ENCODE measurements at regions not wholly inside any gene's neighbourhood (a gene's known extent, or its start where the extent isn't known, plus 50 kb on each side); places are given as distances from the start of the nearest gene placed in this dataset.

DNA sequence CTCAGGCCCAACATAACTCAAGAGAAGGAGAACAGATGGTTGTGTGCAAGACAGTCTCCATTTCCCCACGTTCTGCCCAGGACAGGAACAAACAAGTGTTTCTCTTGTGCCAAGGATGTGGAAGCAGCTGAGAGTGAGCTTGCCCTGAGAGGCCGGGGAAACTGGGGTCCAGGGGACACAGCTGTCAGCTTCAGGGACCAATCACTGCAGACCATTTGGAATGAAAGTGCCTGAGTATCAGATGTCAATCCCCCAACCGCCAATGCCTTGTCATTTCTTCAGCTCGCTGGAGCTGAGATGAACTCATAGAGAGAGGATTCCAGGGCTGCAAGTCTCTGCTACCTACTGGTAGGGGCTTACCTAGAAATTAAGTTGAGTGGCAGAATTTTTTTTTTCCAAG, 71.9 kb upstream of the METAP2 start:
- Histone ChIP-seq H3K27ac (no peak overlapping the region), H3K27me3 (replicated peaks) (no peaks in the 10 kb centered on the region), H3K4me3 (ENCODE audit: low read depth, low read length) (no peak overlapping the region), H3K36me3 (replicated peaks) (no peaks in the 10 kb centered on the region)
- TF ChIP-seq, protein P1, sequence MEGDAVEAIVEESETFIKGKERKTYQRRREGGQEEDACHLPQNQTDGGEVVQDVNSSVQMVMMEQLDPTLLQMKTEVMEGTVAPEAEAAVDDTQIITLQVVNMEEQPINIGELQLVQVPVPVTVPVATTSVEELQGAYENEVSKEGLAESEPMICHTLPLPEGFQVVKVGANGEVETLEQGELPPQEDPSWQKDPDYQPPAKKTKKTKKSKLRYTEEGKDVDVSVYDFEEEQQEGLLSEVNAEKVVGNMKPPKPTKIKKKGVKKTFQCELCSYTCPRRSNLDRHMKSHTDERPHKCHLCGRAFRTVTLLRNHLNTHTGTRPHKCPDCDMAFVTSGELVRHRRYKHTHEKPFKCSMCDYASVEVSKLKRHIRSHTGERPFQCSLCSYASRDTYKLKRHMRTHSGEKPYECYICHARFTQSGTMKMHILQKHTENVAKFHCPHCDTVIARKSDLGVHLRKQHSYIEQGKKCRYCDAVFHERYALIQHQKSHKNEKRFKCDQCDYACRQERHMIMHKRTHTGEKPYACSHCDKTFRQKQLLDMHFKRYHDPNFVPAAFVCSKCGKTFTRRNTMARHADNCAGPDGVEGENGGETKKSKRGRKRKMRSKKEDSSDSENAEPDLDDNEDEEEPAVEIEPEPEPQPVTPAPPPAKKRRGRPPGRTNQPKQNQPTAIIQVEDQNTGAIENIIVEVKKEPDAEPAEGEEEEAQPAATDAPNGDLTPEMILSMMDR (IDR thresholded peaks at IDR 0.05; ENCODE audit: low read depth, low read length, missing control alignments) = no peak
- no peak for DNase-seq
- in situ Hi-C loops (cut with HindIII; ENCODE audit: low pct_ligation_motif_present, low sequenced_read_pairs) = no loop called here

DNA sequence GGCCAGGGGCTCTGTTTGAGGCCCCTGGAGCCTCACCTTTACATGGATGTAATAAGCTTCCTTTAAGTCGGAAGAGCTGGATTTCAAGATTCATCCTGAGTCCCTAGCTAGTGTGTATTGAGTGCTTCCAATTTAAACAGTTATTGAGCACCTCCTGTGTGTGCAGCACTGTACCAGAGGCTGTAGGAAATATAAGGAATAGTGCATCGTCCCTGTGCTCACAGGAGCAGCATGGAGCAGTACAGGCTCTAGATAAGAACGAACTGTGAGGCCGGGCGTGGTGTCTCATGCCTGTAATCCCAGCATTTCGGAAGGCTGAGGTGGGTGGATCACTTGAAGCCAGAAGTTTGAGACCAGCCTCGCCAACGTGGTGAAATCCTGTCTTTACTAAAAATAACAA, 65.8 kb upstream of the METAP2 start:
- in situ Hi-C loops (cut with HindIII; ENCODE audit: low pct_ligation_motif_present, low sequenced_read_pairs) = no loop called here
- no peak overlapping the region for H3K27ac ChIP-seq
- DNase-seq = no peak
- H3K36me3 ChIP-seq (replicated peaks) = no peaks in the 10 kb centered on the region
- TF ChIP-seq, protein P1 (IDR thresholded peaks at IDR 0.05; ENCODE audit: low read depth, low read length, missing control alignments) = no peak
- H3K4me3 ChIP-seq (ENCODE audit: low read depth, low read length) = no peak overlapping the region
- no peaks in the 10 kb centered on the region for H3K27me3 ChIP-seq (replicated peaks)

DNA sequence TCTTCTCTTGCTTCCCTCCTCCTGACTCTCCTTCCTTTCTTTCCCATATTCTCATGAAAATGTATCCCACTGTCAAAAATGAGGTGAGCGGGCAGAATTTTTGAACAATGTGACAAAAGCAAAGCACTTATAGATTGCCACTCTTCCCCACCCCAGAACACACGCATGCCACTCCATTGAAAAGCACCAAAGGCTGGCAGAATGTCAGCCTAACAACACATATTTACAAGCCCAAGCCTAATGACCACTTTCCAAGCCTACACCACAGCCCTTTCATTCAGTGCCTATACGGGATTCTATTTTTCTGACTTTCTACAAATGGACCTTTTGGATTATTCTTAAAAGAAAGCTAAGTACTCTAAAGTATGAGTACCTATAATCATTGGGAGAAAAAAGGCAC, 62.9 kb upstream of the METAP2 start:
- H3K27ac ChIP-seq = no peak overlapping the region
- no peaks in the 10 kb centered on the region for H3K36me3 ChIP-seq (replicated peaks)
- H3K4me3 ChIP-seq (ENCODE audit: low read depth, low read length) = no peak overlapping the region
- H3K27me3 ChIP-seq (replicated peaks) = no peaks in the 10 kb centered on the region
- TF ChIP-seq, protein P1 (IDR thresholded peaks at IDR 0.05; ENCODE audit: low read depth, low read length, missing control alignments) = no peak
- in situ Hi-C loops (cut with HindIII; ENCODE audit: low pct_ligation_motif_present, low sequenced_read_pairs) = no loop called here
- no peak for DNase-seq

DNA sequence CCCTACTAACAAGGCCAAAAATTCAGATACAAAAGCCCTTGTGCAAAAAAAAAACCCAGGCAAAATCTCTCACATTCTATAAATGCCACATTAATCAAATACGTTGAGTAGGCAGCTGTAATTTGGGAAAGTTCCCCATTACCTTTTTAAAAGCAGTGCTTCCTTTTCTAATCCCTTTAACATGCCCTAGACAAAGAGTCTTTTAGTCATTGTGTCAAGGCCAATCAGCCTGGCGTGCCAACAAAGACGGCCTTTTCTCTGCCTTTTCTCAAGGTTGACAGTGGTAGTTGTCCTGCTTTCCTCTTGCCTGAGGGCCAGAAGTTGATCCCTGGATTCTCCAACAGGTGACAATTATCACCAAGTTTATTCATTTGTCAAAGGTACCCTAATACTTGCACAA, 62.5 kb upstream of the METAP2 start:
- no peak overlapping the region for H3K27ac ChIP-seq
- in situ Hi-C loops (cut with HindIII; ENCODE audit: low pct_ligation_motif_present, low sequenced_read_pairs) = no loop called here
- TF ChIP-seq, protein P1 (IDR thresholded peaks at IDR 0.05; ENCODE audit: low read depth, low read length, missing control alignments) = no peak
- H3K4me3 ChIP-seq (ENCODE audit: low read depth, low read length) = no peak overlapping the region
- DNase-seq = no peak
- no peaks in the 10 kb centered on the region for H3K27me3 ChIP-seq (replicated peaks)
- no peaks in the 10 kb centered on the region for H3K36me3 ChIP-seq (replicated peaks)

DNA sequence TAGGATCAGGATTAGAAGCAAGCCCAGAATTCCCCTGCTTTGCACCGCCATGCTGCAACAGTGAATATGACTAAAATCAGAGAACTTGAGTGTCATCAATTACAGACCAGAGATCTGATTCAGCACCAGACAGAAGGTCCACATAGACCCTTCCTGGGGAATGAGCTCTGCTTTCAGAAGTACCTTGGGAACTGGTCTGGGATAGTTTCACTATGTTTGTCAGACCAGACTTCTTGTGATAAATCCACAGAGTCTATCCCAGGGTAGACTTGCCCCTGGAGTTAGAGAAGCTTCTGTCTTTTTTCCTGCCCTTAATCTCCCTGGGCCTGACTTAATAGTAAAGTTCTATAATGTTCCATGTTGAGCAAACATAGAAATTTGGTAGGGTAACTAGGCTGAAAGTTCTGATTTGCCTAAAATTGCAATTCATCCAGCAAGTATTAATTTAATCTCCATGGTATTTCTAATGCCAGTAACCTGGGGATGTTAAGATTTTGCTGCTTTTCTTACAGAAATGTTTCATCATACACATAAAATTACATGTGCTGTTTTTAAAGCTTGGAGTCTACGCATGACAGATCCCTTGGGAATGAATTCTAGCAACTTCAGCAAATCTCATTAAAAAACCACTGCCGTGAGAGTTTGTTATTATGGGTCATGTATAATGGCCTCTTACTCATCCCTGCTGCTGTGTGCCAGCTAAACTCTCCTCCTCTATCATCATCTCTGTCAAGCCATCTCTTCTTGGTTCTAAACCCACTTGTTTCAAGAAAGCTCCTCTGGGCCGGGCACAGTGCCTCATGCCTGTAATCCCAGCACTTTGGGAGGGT, 61.3 kb upstream of the METAP2 start:
- in situ Hi-C loops (cut with HindIII; ENCODE audit: low pct_ligation_motif_present, low sequenced_read_pairs) = no loop called here
- Histone ChIP-seq H3K36me3 (replicated peaks) (no peaks in the 10 kb centered on the region), H3K4me3 (ENCODE audit: low read depth, low read length) (no peak overlapping the region), H3K27ac (peak overlapping the region; percentile 59), H3K27me3 (replicated peaks) (no peaks in the 10 kb centered on the region)
- TF ChIP-seq, protein P1 (IDR thresholded peaks at IDR 0.05; ENCODE audit: low read depth, low read length, missing control alignments) = no peak
- DNase-seq = peak; percentile 83

DNA sequence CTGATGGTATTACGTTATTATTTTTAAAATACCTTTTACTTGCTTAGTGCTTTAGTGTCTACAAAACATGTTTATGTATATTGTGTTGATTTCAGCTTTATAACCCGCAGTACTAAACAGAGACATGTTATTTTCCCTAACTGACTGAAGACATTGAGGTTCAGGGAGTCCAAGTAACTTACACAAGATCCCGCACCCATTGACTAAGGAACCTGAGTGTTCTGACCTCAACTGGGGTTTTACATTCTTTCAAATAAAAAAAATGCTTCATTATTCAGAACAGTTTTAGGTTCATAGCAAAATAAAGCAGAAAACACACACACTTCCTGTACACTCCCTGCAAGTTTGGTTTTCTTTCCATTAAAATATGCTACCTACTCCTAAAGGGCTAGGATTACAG, 60.4 kb upstream of the METAP2 start:
- H3K36me3 ChIP-seq (replicated peaks) = no peaks in the 10 kb centered on the region
- no peak overlapping the region for H3K27ac ChIP-seq
- no peak for DNase-seq
- H3K27me3 ChIP-seq (replicated peaks) = no peaks in the 10 kb centered on the region
- in situ Hi-C loops (cut with HindIII; ENCODE audit: low pct_ligation_motif_present, low sequenced_read_pairs) = no loop called here
- H3K4me3 ChIP-seq (ENCODE audit: low read depth, low read length) = no peak overlapping the region
- TF ChIP-seq, protein P1 (IDR thresholded peaks at IDR 0.05; ENCODE audit: low read depth, low read length, missing control alignments) = no peak
